ENCODE measurements at regions not wholly inside any gene's neighbourhood (a gene's known extent, or its start where the extent isn't known, plus 50 kb on each side); places are given as distances from the start of the nearest gene placed in this dataset.

DNA sequence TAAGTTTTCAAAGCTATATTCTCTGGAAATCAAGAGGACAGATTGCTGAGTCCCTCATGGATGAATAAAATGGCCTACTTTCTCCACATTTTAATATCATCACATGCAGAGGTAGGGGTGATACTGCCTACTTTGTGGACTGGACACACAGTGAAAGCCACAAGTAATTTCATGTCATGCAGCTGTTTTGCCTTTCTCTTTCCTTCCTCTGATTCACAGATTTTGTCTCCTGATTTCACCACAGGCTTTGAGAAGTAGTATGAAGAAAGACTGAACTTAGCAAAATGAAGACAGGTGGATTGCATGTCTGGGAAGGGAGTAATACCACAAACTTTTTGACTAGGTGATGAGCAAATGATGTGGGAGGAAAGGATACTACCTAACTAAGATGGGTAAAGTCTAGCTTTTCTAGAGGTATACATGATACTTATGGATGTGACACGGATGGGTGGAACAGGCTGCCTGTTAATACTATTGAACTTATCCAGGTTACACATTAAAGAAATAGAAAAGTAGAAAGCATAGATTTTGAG is 478.4 kb upstream of the GOT2 start:
- no peak for TF ChIP-seq CTCF (IDR thresholded peaks at IDR 0.05; ENCODE audit: low read depth, low read length)
- Histone ChIP-seq H3K4me3 (ENCODE audit: low read depth, low read length) (no peak overlapping the region), H3K36me3 (no peaks in the 10 kb centered on the region), H3K27ac (no peak overlapping the region), H3K27me3 (ENCODE audit: insufficient read depth, low read depth, severe bottlenecking) (peaks cover 25% of the 10 kb centered on the region), H3K9me3 (ENCODE audit: severe bottlenecking) (no peaks in the 10 kb centered on the region)
- DNase-seq: no peak

DNA sequence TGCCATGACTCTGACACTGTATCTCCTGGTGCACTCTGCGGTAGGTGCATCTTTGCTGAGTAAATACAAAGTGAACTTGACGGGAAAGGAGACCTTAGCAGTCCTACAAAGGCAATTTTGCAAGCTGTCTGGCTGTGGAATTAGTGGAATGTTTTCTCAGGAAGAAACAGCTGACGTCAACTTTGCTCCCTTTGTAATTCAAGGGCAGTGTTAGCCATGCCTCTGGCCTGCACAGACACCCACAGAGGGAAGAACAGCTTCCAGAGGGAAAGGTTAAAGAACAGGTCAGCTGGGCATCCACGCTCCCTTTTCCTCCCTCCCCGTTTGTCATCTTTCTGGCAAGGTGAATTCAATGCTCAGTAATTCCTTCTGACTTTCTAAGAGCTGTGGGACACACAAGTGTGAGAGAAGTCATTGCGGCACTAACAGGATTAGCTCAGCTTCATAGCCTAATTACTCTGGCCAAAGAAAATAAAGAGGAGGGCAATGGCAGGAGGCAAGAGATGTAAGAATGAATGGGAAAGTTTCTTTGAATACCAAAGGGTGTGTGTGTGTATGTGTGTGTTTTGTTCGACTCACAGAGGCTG is 476.9 kb upstream of the GOT2 start:
- no peak overlapping the region for H3K4me3 ChIP-seq (ENCODE audit: low read depth, low read length)
- no peak for DNase-seq
- TF ChIP-seq CTCF (IDR thresholded peaks at IDR 0.05; ENCODE audit: low read depth, low read length): no peak
- H3K27ac ChIP-seq: no peak overlapping the region
- peaks cover 30% of the 10 kb centered on the region for H3K27me3 ChIP-seq (ENCODE audit: insufficient read depth, low read depth, severe bottlenecking)
- H3K36me3 ChIP-seq: no peaks in the 10 kb centered on the region
- no peaks in the 10 kb centered on the region for H3K9me3 ChIP-seq (ENCODE audit: severe bottlenecking)

DNA sequence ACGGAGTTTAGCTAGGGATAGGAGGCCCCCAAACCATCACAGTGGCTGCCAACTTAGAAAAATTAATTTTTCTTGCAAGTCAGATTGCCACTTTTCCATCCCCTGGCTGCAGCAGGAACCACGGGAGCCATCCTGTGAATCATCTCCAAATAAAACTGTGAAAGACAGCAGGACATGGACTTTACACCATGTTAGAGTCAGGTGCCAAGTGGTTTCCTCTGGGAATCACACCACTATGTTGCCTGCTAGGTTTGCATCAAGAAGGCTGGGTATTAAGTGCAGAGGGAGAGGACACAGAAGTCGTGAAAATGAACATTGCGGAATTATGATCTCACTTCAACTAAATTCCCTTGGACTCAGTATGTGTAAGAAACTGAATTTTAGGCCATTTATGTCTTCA is 471.3 kb upstream of the GOT2 start:
- no peaks in the 10 kb centered on the region for H3K36me3 ChIP-seq
- no peaks in the 10 kb centered on the region for H3K9me3 ChIP-seq (ENCODE audit: severe bottlenecking)
- no peak for DNase-seq
- TF ChIP-seq CTCF (IDR thresholded peaks at IDR 0.05; ENCODE audit: low read depth, low read length): no peak
- no peak overlapping the region for H3K4me3 ChIP-seq (ENCODE audit: low read depth, low read length)
- peaks cover 29% of the 10 kb centered on the region for H3K27me3 ChIP-seq (ENCODE audit: insufficient read depth, low read depth, severe bottlenecking)
- H3K27ac ChIP-seq: no peak overlapping the region

DNA sequence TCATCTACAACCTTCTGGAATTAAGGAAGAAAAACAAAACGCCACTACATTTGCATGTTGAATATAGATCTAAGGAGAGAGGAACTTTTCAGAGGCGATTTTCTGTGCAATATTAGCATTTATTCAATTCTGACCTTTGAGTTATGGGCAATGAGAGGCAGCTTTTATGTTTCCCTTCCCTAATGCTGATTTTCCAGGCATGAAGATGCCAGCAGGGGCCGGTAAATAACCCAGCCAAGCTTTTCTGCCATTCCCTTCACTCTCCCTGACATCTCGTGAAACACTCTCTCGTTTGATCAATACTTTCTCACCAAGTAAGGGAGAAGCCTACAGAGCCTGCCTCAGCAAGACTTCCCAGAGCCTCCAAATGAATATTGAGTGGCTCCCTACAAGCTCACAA is 470.5 kb upstream of the GOT2 start:
- no peak overlapping the region for H3K27ac ChIP-seq
- TF ChIP-seq CTCF (IDR thresholded peaks at IDR 0.05; ENCODE audit: low read depth, low read length): no peak
- peaks cover 30% of the 10 kb centered on the region for H3K27me3 ChIP-seq (ENCODE audit: insufficient read depth, low read depth, severe bottlenecking)
- no peaks in the 10 kb centered on the region for H3K36me3 ChIP-seq
- H3K9me3 ChIP-seq (ENCODE audit: severe bottlenecking): no peaks in the 10 kb centered on the region
- H3K4me3 ChIP-seq (ENCODE audit: low read depth, low read length): no peak overlapping the region
- DNase-seq: no peak

DNA sequence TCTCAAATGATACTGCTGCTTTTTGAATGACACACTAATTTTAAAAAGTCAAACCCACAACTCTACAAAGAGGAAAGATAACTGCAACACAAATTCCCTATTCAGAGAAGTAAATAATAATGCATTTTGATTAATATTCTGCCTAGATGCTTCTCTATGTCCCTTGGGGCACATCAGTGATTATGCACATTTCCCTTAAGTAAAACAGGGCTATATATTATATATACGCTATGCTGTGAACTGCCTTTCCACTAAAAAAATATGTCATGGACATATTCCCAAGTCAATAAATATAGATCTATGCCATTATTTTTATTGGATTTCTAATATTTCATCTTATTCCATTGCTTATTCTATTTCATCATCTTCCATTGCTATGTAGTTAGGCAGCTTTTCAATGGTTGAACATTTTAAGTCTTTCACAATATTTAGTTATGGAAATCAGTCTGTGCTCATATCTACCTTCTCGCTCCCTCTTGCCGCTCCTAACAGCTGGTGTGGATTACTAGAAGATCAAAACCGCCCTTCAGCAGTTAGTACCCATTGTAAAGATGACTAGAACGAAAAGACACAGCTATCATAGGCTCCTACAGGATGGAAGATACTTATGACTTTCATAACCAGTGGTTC is 468.2 kb upstream of the GOT2 start:
- no peak for TF ChIP-seq CTCF (IDR thresholded peaks at IDR 0.05; ENCODE audit: low read depth, low read length)
- no peaks in the 10 kb centered on the region for H3K9me3 ChIP-seq (ENCODE audit: severe bottlenecking)
- peaks cover 33% of the 10 kb centered on the region for H3K27me3 ChIP-seq (ENCODE audit: insufficient read depth, low read depth, severe bottlenecking)
- no peak for DNase-seq
- H3K36me3 ChIP-seq: no peaks in the 10 kb centered on the region
- no peak overlapping the region for H3K27ac ChIP-seq
- no peak overlapping the region for H3K4me3 ChIP-seq (ENCODE audit: low read depth, low read length)

All from WERI-Rb-1 (cell line).